Suprapubic skin (tissue), 4 donors: ENCODE measurements at regions not wholly inside any gene's neighbourhood (a gene's known extent, or its start where the extent isn't known, plus 50 kb on each side); places are given as distances from the start of the nearest gene placed in this dataset.
A peak's percentile ranks its signal among the peaks of the same experiment; 100 is the strongest.
"Not testable (repeated sequence)": the region's sequence is repeated elsewhere in the genome, so short reads cannot be mapped to it uniquely, and the experiment has no call there.

ENCODE experiments used
- DNase-seq, 2 donors: peaks; one replicate each; pipeline ENCODE4 v3.0.0-alpha.2; 2019; ENCODE audit warnings: low spot score in 2 of 2
- H3K27ac ChIP-seq: fragments of 200-600 bp; sonication (generic); one replicate; pipeline ENCODE4 v1.5.1; 2019
- H3K27me3 ChIP-seq: fragments of 200-600 bp; sonication (generic); one replicate; pipeline ENCODE4 v1.5.1; 2019
- H3K36me3 ChIP-seq: fragments of 200-600 bp; sonication (generic); one replicate; pipeline ENCODE4 v1.5.1; 2019
- H3K4me1 ChIP-seq: fragments of 200-600 bp; sonication (generic); one replicate; pipeline ENCODE4 v1.5.1; 2019
- H3K4me3 ChIP-seq: fragments of 200-600 bp; sonication (generic); one replicate; pipeline ENCODE4 v1.5.1; 2019; ENCODE audit warnings: mild to moderate bottlenecking
- H3K9me3 ChIP-seq: fragments of 200-600 bp; sonication (generic); one replicate; pipeline ENCODE4 v1.5.1; 2019
- EP300 ChIP-seq: sonication (generic); formaldehyde crosslinking; IDR thresholded peaks from one replicate; pipeline ENCODE4 v1.6.1; 2017; ENCODE audit warnings: antibody characterized with exemption
- POLR2A ChIP-seq, 2 donors: fragments of 450-650 bp; IDR thresholded peaks; one replicate each; pipeline ENCODE4 v1.6.1; 2017; ENCODE audit warnings: antibody characterized with exemption in 2 of 2, mild to moderate bottlenecking in 2 of 2, moderate library complexity in 2 of 2
- POLR2AphosphoS5 ChIP-seq, 3 donors: sonication (generic); formaldehyde crosslinking; IDR thresholded peaks; one replicate each; pipeline ENCODE4 v1.6.1; 2017; ENCODE audit warnings: antibody characterized with exemption in 3 of 3
- WGBS: methylation state at CpG from one replicate; pipeline ENCODE4 v1.1.5; 2018; 5-methylcytosine and 5-hydroxymethylcytosine counted together
- TF ChIP-seq, protein P1 (sequence below), 2 donors: fragments of 200-600 bp in 1 of 2; fragments of 450-650 bp in 1 of 2; sonication (generic) in 1 of 2; IDR thresholded peaks; one replicate each; pipeline ENCODE4 v1.5.1; 2016 to 2019; ENCODE audit warnings: antibody characterized with exemption in 2 of 2, mild to moderate bottlenecking in 1 of 2, moderate library complexity in 1 of 2

DNA sequence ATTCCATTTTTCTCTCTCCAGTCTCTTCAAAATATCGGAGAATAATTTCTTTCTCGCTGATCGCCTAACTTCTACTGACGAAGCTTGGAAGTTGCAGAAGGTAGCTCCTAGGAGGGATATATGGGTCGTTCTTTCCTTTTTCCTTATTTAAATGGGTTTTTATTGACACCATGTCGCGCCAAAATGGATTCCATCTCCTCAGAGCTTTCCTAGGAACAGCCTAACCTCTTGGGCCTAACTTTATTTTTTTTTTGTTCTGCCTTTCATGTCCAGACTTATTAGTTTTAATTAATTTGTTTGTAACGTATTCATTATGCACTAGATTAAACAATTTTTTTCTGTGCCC is 92.0 kb upstream of the XIST start:
- no peak for DNase-seq
- Histone ChIP-seq H3K4me3 (peak overlapping the region; percentile 64), H3K27me3 (no peaks in the 10 kb centered on the region), H3K36me3 (peaks cover 2% of the 10 kb centered on the region), H3K27ac (peak overlapping the region; percentile 89), H3K9me3 (no peaks in the 10 kb centered on the region), H3K4me1 (peaks cover 3% of the 10 kb centered on the region)
- WGBS = under 1% methylated on average over 8 of the region's 8 CpGs
- no peak for TF ChIP-seq POLR2AphosphoS5 (IDR thresholded peaks at IDR 0.05)
- TF ChIP-seq, protein P1, sequence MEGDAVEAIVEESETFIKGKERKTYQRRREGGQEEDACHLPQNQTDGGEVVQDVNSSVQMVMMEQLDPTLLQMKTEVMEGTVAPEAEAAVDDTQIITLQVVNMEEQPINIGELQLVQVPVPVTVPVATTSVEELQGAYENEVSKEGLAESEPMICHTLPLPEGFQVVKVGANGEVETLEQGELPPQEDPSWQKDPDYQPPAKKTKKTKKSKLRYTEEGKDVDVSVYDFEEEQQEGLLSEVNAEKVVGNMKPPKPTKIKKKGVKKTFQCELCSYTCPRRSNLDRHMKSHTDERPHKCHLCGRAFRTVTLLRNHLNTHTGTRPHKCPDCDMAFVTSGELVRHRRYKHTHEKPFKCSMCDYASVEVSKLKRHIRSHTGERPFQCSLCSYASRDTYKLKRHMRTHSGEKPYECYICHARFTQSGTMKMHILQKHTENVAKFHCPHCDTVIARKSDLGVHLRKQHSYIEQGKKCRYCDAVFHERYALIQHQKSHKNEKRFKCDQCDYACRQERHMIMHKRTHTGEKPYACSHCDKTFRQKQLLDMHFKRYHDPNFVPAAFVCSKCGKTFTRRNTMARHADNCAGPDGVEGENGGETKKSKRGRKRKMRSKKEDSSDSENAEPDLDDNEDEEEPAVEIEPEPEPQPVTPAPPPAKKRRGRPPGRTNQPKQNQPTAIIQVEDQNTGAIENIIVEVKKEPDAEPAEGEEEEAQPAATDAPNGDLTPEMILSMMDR (IDR thresholded peaks at IDR 0.05) = no peak
- no peak for TF ChIP-seq POLR2A (IDR thresholded peaks at IDR 0.05)
- TF ChIP-seq EP300 = no peak

GRCh38 chrX:73943693-73944562 is 91.4 kb upstream of the XIST start:
- Histone ChIP-seq H3K27me3 (no peaks in the 10 kb centered on the region), H3K36me3 (peaks cover 2% of the 10 kb centered on the region), H3K4me1 (peaks cover 3% of the 10 kb centered on the region), H3K9me3 (no peaks in the 10 kb centered on the region), H3K27ac (peak overlapping the region; percentile 89), H3K4me3 (peak overlapping the region; percentile 64)
- DNase-seq = peak; percentile 88 to 92
- 4% methylated on average over 39 of the region's 39 CpGs for WGBS
- TF ChIP-seq, protein P1 (IDR thresholded peaks at IDR 0.05) = no peak
- TF ChIP-seq EP300 = no peak
- TF ChIP-seq POLR2A (IDR thresholded peaks at IDR 0.05) = peak in 1 of 2 donors; percentile 60
- peak; percentile 14 to 91 (median 42) for TF ChIP-seq POLR2AphosphoS5 (IDR thresholded peaks at IDR 0.05)

DNA sequence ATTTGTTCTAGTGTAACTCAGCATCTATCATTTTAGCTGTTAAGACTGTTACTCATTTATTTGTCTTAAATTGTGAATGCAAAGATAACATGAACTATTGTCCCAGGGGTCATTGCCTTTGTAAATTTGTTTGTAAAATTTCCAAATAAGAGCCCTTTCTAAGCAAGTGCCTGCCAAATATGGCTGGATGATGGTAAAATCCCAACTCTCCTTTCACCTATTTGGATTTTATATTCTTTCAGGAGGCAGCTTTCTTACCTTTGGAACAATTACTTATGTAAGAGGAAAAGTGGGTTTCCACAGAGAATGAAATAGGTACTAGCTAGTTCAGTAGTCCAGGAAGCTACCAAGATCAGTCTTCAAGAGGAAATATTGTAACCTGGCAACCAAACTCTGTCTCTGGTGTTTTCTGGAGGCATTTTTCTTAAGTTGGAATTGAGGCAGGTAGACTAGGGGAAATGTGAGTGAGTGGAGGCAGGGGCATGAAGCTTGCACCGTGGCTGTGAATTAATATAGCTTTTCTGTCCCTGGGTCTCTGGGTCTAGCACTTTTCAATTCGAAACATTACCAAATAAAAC is 88.5 kb upstream of the XIST start:
- Histone ChIP-seq H3K9me3 (no peaks in the 10 kb centered on the region), H3K27ac (no peak overlapping the region), H3K4me3 (no peak overlapping the region), H3K27me3 (no peaks in the 10 kb centered on the region), H3K4me1 (no peaks in the 10 kb centered on the region), H3K36me3 (no peaks in the 10 kb centered on the region)
- TF ChIP-seq, protein P1 (IDR thresholded peaks at IDR 0.05) = no peak
- no peak for TF ChIP-seq POLR2A (IDR thresholded peaks at IDR 0.05)
- no peak for TF ChIP-seq EP300
- TF ChIP-seq POLR2AphosphoS5 (IDR thresholded peaks at IDR 0.05) = no peak
- WGBS = 79% methylated on average over 2 of the region's 2 CpGs
- DNase-seq = no peak

GRCh38 chrX:73937843-73938242 is 85.3 kb upstream of the XIST start:
- not testable (repeated sequence) for H3K27ac ChIP-seq, H3K4me3 ChIP-seq, H3K9me3 ChIP-seq, H3K27me3 ChIP-seq, H3K36me3 ChIP-seq, DNase-seq, H3K4me1 ChIP-seq
- 89% methylated on average over 15 of the region's 15 CpGs for WGBS

DNA sequence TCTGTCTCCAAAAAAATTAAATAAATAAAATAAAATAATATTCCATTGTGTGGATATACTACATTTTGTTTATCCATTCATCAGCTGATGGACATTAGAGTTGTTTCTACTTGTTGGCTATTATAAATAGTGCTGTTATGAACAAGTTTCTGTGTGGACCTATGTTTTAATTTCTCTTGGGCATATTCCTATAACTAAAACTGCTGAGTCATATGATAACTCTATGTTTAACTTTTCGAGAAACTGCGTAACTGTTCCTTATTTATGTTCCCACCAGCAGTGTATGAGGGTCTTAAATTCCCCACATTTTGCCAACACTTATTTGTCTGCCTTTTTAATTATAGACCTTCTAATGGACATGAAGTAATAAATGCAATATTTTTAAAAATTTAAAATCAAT is 80.0 kb upstream of the XIST start:
- no peaks in the 10 kb centered on the region for H3K4me1 ChIP-seq
- TF ChIP-seq EP300 = no peak
- TF ChIP-seq POLR2A (IDR thresholded peaks at IDR 0.05) = no peak
- TF ChIP-seq, protein P1 (IDR thresholded peaks at IDR 0.05) = no peak
- no peak for TF ChIP-seq POLR2AphosphoS5 (IDR thresholded peaks at IDR 0.05)
- no peaks in the 10 kb centered on the region for H3K36me3 ChIP-seq
- no peak overlapping the region for H3K27ac ChIP-seq
- H3K9me3 ChIP-seq = no peaks in the 10 kb centered on the region
- H3K27me3 ChIP-seq = no peaks in the 10 kb centered on the region
- DNase-seq = no peak
- H3K4me3 ChIP-seq = no peak overlapping the region
- WGBS = 91% methylated on average over 2 of the region's 2 CpGs
